ENCODE measurements at regions not wholly inside any gene's neighbourhood (a gene's known extent, or its start where the extent isn't known, plus 50 kb on each side); places are given as distances from the start of the nearest gene placed in this dataset.

DNA sequence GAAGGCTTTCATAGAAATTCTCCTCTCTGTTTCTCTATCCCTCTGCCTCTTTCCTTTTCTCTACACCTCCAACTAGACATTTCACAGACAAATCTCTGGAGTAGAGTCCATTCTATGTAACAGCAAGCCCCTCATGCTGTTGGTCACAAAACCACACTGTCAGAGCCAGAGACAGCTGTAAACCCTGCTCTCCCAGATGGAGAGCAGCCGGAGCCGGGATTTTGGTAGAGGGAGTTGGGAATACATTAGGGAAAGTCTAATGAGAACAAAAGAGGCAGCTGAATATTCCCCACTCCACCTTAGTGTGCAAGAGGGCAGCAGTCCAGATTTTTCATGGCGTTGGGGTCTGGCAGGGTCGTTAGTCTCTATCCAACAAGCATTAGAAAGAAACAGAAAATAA is 68.3 kb upstream of the EDN1 start:
- no peak for DNase-seq (ENCODE audit: low read depth, low spot score)

DNA sequence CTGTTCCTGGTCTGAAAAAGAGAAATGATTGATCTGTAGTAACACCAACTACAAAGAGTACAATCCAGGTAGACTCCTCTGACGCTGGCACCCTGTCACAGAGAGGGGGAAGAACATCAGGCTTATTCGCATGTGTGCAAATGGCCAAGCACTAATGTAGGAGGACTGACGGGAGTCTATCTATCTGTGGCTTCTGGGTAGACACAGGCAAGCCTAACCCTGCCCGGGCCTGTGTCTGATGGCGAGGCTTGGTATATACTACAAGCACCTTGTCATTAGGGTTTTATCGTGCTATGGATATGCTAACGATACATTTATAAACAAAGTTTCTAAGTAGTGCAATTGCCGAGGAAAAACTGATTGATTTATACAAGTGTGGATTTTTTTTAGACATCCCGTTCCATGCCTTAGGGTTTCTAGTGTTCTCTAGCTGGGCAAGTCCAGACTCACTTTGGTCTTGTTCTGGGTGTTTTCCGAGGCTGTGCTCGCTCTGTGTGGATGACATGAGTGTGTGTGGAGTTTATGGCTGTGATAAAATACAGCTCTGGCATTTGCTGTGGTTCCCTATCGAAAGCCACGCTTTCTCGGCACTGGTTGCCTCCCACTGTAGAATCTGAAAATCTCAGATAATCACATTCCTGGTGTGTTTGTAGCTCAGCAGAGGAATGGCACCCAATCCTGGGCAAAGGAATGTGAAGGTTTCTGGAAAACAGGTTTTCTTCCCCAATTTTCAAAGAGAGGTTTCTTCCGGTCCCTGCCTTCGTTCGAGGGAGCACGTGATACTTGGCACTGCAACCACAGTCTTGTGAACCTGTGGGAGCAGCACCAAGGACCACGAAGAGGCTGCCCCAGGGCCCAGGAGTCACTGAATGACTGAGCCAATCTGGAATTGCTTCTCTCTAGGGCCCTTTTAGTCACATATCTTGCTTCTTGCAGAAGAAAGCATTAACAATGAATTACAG is 67.5 kb upstream of the EDN1 start:
- no peak for DNase-seq (ENCODE audit: low read depth, low spot score)

DNA sequence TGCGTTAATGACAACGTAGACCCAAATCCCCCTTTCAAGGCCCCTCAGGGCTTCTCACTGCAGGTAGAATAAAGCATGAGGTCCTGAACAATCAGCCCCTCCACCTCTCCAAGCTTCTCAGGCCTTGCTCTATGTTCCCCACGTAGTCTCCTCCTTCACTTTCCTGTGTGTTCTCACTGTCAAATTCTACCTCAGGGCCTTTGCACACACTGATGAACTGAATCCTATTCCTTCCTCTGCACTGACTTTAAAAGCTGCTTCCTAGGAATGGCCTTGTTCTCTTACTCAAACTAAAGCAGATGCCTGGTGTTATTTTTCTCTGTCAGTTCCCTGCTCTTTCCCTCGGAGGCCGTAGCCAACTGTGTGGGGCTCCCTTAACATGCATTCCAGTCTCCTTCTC is 66.8 kb upstream of the EDN1 start:
- no peak for DNase-seq (ENCODE audit: low read depth, low spot score)

DNA sequence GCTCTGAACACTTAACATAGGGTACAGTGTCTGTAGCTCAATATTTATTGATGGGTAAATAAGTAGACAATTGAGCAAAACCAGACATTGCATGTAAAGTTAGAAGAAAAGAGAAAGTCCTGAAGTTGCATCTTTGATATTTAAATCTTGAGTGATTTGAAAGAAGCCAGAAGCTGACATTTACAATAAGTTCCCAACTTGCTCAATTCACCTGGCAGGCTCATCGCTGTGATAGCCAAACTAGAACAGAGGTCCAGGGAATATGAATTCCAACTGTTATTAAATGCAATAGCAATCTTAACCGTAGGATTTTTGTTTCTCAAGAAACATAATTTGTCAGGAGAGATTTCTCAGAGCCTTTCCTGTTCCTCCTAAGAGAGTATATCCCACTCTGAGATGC is 65.9 kb upstream of the EDN1 start:
- no peak for DNase-seq (ENCODE audit: low read depth, low spot score)

DNA sequence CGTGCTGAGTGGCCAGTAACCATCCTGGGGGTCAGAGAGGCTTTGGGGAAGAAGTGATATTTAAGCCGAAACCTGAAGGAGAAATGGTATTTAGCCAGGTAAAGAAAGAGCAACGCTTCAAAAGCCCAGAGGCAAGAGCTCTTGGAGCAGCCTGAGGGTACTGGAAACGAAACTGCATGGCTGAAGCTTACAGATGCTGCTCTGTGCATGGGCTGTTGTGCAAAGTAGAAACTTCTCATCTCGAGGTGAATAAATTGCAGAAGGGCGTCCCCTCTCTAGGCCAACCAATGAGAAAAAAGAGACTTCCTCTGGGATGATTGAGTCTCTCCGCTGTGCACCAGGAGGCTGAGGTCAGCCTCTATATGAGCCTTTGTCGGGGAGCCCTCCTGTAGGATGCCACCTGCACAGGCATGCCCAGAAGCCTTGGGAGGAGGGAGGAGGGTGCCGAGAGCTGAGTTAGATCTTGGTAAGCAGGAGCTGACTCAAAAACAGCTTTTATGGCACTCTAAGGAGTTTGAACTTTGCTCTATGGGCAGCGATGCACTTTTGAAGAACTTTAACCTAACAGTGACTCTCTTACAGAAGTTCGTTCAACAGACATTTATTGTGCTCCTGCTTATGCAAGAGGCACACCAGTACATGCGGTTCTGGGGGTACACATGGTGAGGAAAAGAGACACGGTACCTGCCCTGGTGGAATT is 61.6 kb upstream of the EDN1 start:
- no peak for DNase-seq (ENCODE audit: low read depth, low spot score)

DNA sequence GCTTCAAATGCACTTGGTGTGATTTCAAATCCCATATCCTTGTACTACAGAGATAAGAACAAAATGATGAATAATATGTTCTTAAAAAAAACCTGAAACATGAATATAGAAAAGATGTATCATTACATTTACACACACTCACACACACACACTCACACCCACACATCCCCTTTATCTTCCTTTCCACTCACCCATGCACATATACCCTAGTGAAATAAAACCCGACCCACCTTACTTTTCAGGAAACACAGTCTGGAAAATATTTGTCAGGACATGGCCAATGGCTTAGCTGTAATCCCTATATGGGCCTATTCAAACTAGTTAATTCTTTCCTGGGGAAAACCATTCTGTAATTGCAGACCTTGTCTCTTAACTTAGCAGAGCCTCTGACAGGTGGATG is 60.8 kb upstream of the EDN1 start:
- DNase-seq (ENCODE audit: low read depth, low spot score), result no peak

DNA sequence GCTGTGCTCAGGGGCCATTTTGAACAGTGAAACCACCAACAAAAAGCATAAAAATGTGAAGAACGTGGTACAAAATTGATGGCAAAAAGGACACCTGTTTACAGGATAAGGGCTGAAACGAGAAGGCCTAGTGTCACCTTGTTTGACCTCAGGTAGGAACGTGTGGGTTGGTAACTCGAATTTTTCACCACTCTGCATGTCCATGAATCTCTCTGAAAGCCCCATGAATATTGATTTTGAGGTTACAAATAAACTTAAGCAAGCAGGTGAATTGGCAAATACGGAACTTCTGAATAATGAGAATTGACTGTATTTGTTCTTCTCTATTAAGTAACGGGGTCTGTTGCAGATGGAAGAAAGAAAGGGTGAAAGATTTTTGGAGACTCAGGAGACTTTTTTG is 59.6 kb upstream of the EDN1 start:
- no peak for DNase-seq (ENCODE audit: low read depth, low spot score)

DNA sequence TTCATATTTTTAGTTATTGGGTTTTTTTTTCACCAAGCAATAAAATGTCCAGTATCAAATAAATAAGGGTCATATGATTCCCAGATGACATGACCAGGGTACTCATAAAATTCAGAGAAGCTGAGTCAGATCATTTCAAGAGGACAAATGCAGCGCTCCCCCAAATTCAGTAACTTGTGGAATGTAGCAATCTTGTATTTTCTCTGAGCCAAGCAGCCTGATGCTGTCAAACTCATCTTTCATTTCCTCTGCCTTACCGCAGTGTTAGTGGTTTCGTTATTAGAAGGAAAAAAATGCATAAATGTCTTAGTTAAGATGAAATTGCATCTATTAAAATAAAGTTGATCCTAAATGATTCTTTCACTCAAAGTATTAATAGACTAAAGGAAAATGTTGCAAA is 57.8 kb upstream of the EDN1 start:
- no peak for DNase-seq (ENCODE audit: low read depth, low spot score)

GRCh38 chr6:12232821-12233220 is 57.3 kb upstream of the EDN1 start:
- no peak for DNase-seq (ENCODE audit: low read depth, low spot score)

- peak; percentile 34 for DNase-seq (ENCODE audit: low read depth, low spot score)
Observed at GRCh38 chr6:12233693-12234571, 56.2 kb upstream of the EDN1 start.

DNA sequence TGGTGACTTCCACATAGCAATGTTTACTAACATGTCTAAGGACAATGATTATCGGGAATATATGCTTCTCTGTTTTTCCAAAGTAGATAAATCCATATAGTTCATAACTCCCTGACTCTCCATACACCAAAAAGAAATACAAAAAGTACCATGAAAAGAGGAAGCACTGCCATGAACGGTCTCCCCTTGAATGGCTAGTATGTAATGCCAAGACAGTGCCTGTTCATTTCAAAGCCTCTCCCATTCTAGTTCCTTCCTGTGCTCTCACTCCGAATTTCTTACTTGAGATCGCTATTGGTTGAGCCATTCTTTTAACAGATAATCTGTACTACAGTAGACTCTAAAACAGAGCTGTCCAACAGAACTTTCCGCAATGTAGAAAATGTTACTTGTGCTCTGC is 54.8 kb upstream of the EDN1 start:
- DNase-seq (ENCODE audit: low read depth, low spot score), result no peak

- DNase-seq (ENCODE audit: low read depth, low spot score), result no peak
Observed at GRCh38 chr6:12238219-12238618, 51.9 kb upstream of the EDN1 start.

Measured in activated CD4-positive, CD25-positive, alpha-beta regulatory T cell treated with anti-CD3 and anti-CD28 coated beads, Interleukin-2, amount 50 U/mL, for 16 hours (primary cell).